HL-60 (cell line): ENCODE measurements at regions not wholly inside any gene's neighbourhood (a gene's known extent, or its start where the extent isn't known, plus 50 kb on each side); places are given as distances from the start of the nearest gene placed in this dataset.

Source experiments
- DNase-seq, 2 experiments: peaks; one replicate each; pipeline ENCODE4 v3.0.0-alpha.2; 2010 to 2020; ENCODE audit warnings: low read depth in 1 of 2, low spot score in 1 of 2
- H3K27ac ChIP-seq: fragments of 250-450 bp; sonication (Bioruptor Pico); replicated peaks from 2 replicates; pipeline ENCODE4 v1.5.1; 2020; ENCODE audit warnings: mild to moderate bottlenecking, moderate library complexity
- H3K27me3 ChIP-seq: fragments of 250-450 bp; sonication (Bioruptor Pico); 2 replicates; pipeline ENCODE4 v1.5.1; 2021; ENCODE audit warnings: mild to moderate bottlenecking, moderate library complexity; ENCODE audit not compliant: insufficient read depth, poor library complexity, severe bottlenecking
- H3K4me3 ChIP-seq: replicated peaks from 2 replicates; pipeline ENCODE4 v1.5.1; 2011; ENCODE audit warnings: mild to moderate bottlenecking, control low read depth, low read length; ENCODE audit not compliant: insufficient read depth
- GABPA ChIP-seq: IDR thresholded peaks from 2 replicates; pipeline ENCODE4 v1.6.1; 2012; ENCODE audit warnings: low read depth
- POLR2AphosphoS5 ChIP-seq: IDR thresholded peaks from 2 replicates; pipeline ENCODE4 v1.6.1; 2012; ENCODE audit warnings: low read depth
- SPI1 ChIP-seq: IDR thresholded peaks from 2 replicates; pipeline ENCODE4 v1.6.1; 2012; ENCODE audit warnings: low read depth, mild to moderate bottlenecking, borderline replicate concordance
- TF ChIP-seq, protein P1 (sequence below): IDR thresholded peaks from 2 replicates; pipeline ENCODE4 v1.6.1; 2012; ENCODE audit warnings: low read depth; ENCODE audit not compliant: insufficient replicate concordance
- TF ChIP-seq, protein P2 (sequence below): IDR thresholded peaks from one replicate; pipeline ENCODE4 v1.5.1; 2011; ENCODE audit warnings: low read length, control low read depth, inconsistent platforms; ENCODE audit not compliant: insufficient read depth

DNA sequence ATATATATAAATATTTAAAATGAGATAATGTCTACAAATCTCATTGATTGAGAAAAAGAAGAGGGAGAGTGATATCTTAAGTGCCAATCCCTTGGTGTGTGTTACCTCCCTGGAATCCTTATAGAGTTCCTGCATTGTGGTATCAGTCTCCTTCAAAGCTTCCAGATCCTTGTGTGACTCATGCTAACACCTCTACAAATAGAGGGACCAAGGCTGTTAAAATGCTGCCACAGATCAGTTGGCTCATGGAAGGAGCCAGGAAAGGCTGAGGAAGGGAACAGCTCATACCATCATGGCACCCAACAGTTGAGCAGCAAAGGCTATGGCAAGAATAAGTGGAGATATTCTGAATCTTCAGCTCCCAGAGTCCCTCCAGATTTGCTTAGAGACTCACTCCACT, 163.6 kb upstream of the ISX start:
- no peaks in the 10 kb centered on the region for H3K27me3 ChIP-seq
- no peak for DNase-seq
- H3K27ac ChIP-seq, result no peak overlapping the region
- TF ChIP-seq POLR2AphosphoS5 (no peak), SPI1 (no peak), GABPA (no peak)
- TF ChIP-seq, protein P1, sequence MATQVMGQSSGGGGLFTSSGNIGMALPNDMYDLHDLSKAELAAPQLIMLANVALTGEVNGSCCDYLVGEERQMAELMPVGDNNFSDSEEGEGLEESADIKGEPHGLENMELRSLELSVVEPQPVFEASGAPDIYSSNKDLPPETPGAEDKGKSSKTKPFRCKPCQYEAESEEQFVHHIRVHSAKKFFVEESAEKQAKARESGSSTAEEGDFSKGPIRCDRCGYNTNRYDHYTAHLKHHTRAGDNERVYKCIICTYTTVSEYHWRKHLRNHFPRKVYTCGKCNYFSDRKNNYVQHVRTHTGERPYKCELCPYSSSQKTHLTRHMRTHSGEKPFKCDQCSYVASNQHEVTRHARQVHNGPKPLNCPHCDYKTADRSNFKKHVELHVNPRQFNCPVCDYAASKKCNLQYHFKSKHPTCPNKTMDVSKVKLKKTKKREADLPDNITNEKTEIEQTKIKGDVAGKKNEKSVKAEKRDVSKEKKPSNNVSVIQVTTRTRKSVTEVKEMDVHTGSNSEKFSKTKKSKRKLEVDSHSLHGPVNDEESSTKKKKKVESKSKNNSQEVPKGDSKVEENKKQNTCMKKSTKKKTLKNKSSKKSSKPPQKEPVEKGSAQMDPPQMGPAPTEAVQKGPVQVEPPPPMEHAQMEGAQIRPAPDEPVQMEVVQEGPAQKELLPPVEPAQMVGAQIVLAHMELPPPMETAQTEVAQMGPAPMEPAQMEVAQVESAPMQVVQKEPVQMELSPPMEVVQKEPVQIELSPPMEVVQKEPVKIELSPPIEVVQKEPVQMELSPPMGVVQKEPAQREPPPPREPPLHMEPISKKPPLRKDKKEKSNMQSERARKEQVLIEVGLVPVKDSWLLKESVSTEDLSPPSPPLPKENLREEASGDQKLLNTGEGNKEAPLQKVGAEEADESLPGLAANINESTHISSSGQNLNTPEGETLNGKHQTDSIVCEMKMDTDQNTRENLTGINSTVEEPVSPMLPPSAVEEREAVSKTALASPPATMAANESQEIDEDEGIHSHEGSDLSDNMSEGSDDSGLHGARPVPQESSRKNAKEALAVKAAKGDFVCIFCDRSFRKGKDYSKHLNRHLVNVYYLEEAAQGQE, result no peak
- TF ChIP-seq, protein P2, sequence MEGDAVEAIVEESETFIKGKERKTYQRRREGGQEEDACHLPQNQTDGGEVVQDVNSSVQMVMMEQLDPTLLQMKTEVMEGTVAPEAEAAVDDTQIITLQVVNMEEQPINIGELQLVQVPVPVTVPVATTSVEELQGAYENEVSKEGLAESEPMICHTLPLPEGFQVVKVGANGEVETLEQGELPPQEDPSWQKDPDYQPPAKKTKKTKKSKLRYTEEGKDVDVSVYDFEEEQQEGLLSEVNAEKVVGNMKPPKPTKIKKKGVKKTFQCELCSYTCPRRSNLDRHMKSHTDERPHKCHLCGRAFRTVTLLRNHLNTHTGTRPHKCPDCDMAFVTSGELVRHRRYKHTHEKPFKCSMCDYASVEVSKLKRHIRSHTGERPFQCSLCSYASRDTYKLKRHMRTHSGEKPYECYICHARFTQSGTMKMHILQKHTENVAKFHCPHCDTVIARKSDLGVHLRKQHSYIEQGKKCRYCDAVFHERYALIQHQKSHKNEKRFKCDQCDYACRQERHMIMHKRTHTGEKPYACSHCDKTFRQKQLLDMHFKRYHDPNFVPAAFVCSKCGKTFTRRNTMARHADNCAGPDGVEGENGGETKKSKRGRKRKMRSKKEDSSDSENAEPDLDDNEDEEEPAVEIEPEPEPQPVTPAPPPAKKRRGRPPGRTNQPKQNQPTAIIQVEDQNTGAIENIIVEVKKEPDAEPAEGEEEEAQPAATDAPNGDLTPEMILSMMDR, result no peak
- H3K4me3 ChIP-seq, result no peak overlapping the region

DNA sequence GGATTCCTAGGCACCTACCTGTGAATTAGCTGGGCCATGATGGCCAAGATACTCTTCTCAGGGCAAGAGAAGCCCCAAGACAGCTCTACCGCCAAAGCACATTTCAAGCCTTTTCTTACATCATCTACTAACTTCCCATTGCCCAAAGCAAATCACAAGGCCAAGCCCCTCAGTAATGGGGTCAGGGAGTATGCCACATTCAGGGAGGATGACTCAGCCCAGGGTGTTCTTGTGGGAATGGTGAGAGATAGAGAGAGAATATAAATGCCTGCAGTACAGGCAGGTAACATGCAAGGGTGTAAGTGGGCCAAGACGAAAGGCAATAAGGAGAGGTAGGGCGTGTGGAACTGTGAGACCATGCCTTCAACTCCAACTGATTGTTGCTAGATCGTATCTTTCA, 162.5 kb upstream of the ISX start:
- Histone ChIP-seq H3K27ac (no peak overlapping the region), H3K27me3 (no peaks in the 10 kb centered on the region), H3K4me3 (no peak overlapping the region)
- no peak for DNase-seq
- TF ChIP-seq, protein P1, result no peak
- TF ChIP-seq POLR2AphosphoS5, result no peak
- TF ChIP-seq SPI1, result no peak
- TF ChIP-seq, protein P2, result no peak
- TF ChIP-seq GABPA, result no peak

DNA sequence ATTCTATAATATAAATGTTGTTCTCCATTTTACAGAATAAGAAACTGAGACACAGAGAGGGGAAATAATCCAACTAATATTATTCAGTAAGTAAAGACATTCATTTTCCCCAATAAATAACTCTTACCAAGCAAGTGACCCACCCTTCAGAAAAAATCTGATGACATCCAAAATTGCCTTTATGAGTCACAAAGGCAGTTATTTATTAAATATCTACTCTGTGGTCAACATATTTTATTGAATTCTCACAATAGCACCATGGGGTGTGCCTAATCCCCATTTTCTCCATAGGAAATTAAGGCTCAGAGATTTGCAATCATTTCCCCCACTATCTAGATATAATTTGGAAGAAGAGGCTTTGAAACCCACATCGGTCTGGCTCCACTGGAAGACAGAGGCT, 161.5 kb upstream of the ISX start:
- no peak overlapping the region for H3K27ac ChIP-seq
- no peaks in the 10 kb centered on the region for H3K27me3 ChIP-seq
- DNase-seq, result no peak
- TF ChIP-seq POLR2AphosphoS5 (no peak), GABPA (no peak), SPI1 (no peak)
- TF ChIP-seq, protein P1, result no peak
- TF ChIP-seq, protein P2, result no peak
- no peak overlapping the region for H3K4me3 ChIP-seq
